Activated effector memory CD4-positive, alpha-beta T cell treated with anti-CD3 and anti-CD28 coated beads, Interleukin-2, amount 50 U/mL, for 16 hours (primary cell): ENCODE measurements at regions not wholly inside any gene's neighbourhood (a gene's known extent, or its start where the extent isn't known, plus 50 kb on each side); places are given as distances from the start of the nearest gene placed in this dataset.
"Not testable (repeated sequence)": the region's sequence is repeated elsewhere in the genome, so short reads cannot be mapped to it uniquely, and the experiment has no call there.

Experiments
- DNase-seq: peaks from one replicate; pipeline ENCODE4 v3.0.0-alpha.2; 2020

- no peak for DNase-seq
Observed at GRCh38 chr18:77373730-77374445, 124.2 kb downstream of the GALR1 start.

- DNase-seq: no peak
Observed at GRCh38 chr18:77374446-77374805, 124.8 kb downstream of the GALR1 start.

GRCh38 chr18:77376043-77376732 is 126.5 kb downstream of the GALR1 start:
- no peak for DNase-seq

GRCh38 chr18:77376733-77377094 is 127.1 kb downstream of the GALR1 start:
- DNase-seq: no peak

GRCh38 chr18:77377813-77378212 is 128.2 kb downstream of the GALR1 start:
- no peak for DNase-seq

GRCh38 chr18:77379976-77380509 is 130.4 kb downstream of the GALR1 start:
- DNase-seq: no peak

- no peak for DNase-seq
Observed at GRCh38 chr18:77380695-77381094, 131.0 kb downstream of the GALR1 start.

GRCh38 chr18:77392321-77392720 is 142.7 kb downstream of the GALR1 start:
- DNase-seq: no peak

- DNase-seq: no peak
Observed at GRCh38 chr18:77393519-77393918, 143.9 kb downstream of the GALR1 start.

- no peak for DNase-seq
Observed at GRCh38 chr18:77395953-77396352, 146.3 kb downstream of the GALR1 start.

GRCh38 chr18:77397056-77397455 is 147.4 kb downstream of the GALR1 start:
- DNase-seq: no peak

- no peak for DNase-seq
Observed at GRCh38 chr18:77397617-77398016, 148.0 kb downstream of the GALR1 start.

GRCh38 chr18:77400561-77400960 is 150.9 kb downstream of the GALR1 start:
- no peak for DNase-seq

GRCh38 chr18:77401173-77401572 is 151.5 kb downstream of the GALR1 start:
- no peak for DNase-seq

- no peak for DNase-seq
Observed at GRCh38 chr18:77403969-77404535, 154.4 kb downstream of the GALR1 start.

- DNase-seq: no peak
Observed at GRCh38 chr18:77405096-77405495, 155.4 kb downstream of the GALR1 start.

- no peak for DNase-seq
Observed at GRCh38 chr18:77407733-77408132, 158.1 kb downstream of the GALR1 start.

- not testable (repeated sequence) for DNase-seq
Observed at GRCh38 chr18:77421546-77421945, 171.9 kb downstream of the GALR1 start.

GRCh38 chr18:77422974-77423867 is 173.6 kb downstream of the GALR1 start:
- DNase-seq: no peak

GRCh38 chr18:77433076-77433475 is 183.4 kb downstream of the GALR1 start:
- no peak for DNase-seq

- DNase-seq: no peak
Observed at GRCh38 chr18:77439888-77440287, 190.2 kb downstream of the GALR1 start.

- DNase-seq: no peak
Observed at GRCh38 chr18:77442393-77442792, 192.7 kb downstream of the GALR1 start.

GRCh38 chr18:77444385-77444784 is 194.7 kb downstream of the GALR1 start:
- no peak for DNase-seq
